ENCODE measurements at regions not wholly inside any gene's neighbourhood (a gene's known extent, or its start where the extent isn't known, plus 50 kb on each side); places are given as distances from the start of the nearest gene placed in this dataset.

DNA sequence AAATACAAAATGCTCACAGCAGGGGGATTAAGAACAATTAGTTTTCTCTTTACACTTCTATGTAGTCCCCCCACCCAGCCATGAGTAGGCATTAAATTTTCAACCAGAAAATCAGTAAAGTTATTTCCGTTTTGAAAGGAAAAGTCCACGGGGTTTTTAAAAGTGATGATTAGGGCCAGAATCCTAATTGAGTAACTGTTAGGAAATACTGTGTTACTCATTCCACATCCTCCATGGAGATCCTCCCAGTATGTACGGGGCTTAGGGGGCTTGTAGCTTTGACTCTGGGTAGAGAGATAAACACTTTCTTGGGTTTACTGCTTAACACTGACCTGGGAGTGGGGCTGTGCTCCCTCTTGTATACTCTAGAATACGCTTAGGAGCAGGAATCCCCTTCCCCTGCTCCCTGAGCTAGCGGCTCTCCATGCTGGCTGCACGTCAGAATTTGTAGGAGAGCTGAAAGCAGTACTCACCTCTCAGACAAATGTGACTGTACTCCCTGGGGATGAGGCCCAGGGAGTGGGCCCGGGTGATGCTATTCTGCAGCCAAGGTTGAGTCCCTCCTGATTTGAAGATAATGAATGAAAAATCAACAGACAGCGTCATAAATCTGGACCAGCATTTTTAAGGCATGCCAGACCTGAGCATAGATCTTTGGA lies 100.5 kb downstream of the SLC4A3 start:
- TF ChIP-seq POLR2A (IDR thresholded peaks at IDR 0.05): no peak
- TF ChIP-seq, protein P1, sequence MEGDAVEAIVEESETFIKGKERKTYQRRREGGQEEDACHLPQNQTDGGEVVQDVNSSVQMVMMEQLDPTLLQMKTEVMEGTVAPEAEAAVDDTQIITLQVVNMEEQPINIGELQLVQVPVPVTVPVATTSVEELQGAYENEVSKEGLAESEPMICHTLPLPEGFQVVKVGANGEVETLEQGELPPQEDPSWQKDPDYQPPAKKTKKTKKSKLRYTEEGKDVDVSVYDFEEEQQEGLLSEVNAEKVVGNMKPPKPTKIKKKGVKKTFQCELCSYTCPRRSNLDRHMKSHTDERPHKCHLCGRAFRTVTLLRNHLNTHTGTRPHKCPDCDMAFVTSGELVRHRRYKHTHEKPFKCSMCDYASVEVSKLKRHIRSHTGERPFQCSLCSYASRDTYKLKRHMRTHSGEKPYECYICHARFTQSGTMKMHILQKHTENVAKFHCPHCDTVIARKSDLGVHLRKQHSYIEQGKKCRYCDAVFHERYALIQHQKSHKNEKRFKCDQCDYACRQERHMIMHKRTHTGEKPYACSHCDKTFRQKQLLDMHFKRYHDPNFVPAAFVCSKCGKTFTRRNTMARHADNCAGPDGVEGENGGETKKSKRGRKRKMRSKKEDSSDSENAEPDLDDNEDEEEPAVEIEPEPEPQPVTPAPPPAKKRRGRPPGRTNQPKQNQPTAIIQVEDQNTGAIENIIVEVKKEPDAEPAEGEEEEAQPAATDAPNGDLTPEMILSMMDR (IDR thresholded peaks at IDR 0.05): no peak
- TF ChIP-seq POLR2AphosphoS5 (IDR thresholded peaks at IDR 0.05): no peak
- no peak for TF ChIP-seq EP300 (IDR thresholded peaks at IDR 0.05; ENCODE audit: low read depth)
- Histone ChIP-seq H3K27ac (no peak overlapping the region), H3K27me3 (peaks cover 4% of the 10 kb centered on the region), H3K4me1 (peaks cover 0 to 5% (median 0%) of the 10 kb centered on the region in 4 donors), H3K9me3 (no peaks in the 10 kb centered on the region), H3K36me3 (no peaks in the 10 kb centered on the region), H3K4me3 (no peak overlapping the region)
- 75 to 78% methylated on average over 3 to 8 of the region's 8 CpGs for WGBS, 2 donors (ENCODE audit: low coverage in 1 of 2)
- in situ Hi-C loops (cut with MboI; ENCODE audit: low pct_ligation_motif_present in 1 of 4, low pct_unique_long_range_greater_than_20kb in 1 of 4, low sequenced_read_pairs in 3 of 4): loop anchor here in 1 of 4 donors (25.0 kb wide), 1 partner anchor 1859 kb away; no protein-coding TSS in a partner anchor
- no peak for DNase-seq
- intact Hi-C loops (cut with DNase I; ENCODE audit: low total_unique reads): no loop called here

DNA sequence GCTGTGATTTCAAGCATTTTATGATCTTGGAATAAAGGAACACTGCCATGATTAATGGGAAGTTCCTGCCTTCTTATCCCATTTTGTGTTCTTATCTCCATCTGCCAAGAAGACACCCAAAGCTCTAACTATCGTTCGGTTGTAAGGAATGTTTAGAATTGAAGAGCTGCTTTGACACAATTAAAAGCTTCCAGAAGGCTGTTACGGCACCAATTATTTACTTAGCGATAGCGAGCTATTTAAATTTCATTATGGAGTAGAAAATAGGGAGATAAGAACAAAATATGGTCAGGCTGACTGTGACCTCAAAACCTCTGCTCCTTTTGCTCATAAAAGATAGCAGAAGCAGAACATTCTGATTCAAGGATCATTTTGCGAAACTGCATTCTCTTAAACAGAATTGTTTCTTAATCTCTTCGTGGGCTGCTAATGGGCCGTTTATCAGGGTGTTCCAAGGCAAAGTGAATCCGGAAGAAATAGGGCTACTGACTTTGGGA lies 101.6 kb downstream of the SLC4A3 start:
- intact Hi-C loops (cut with DNase I; ENCODE audit: low total_unique reads) (no loop called here), in situ Hi-C loops (cut with MboI; ENCODE audit: low pct_ligation_motif_present in 1 of 4, low pct_unique_long_range_greater_than_20kb in 1 of 4, low sequenced_read_pairs in 3 of 4) (loop anchor here in 1 of 4 donors (25.0 kb wide), 1 partner anchor 1858 kb away; no protein-coding TSS in a partner anchor)
- Histone ChIP-seq H3K9me3 (no peaks in the 10 kb centered on the region), H3K36me3 (no peaks in the 10 kb centered on the region), H3K27me3 (peaks cover 4% of the 10 kb centered on the region), H3K27ac (no peak overlapping the region), H3K4me1 (peaks cover 0 to 5% (median 0%) of the 10 kb centered on the region in 4 donors), H3K4me3 (no peak overlapping the region)
- TF ChIP-seq POLR2AphosphoS5 (IDR thresholded peaks at IDR 0.05): no peak
- TF ChIP-seq EP300 (IDR thresholded peaks at IDR 0.05; ENCODE audit: low read depth): no peak
- TF ChIP-seq, protein P1 (IDR thresholded peaks at IDR 0.05): no peak
- no peak for TF ChIP-seq POLR2A (IDR thresholded peaks at IDR 0.05)
- WGBS, 2 donors (ENCODE audit: low coverage in 1 of 2): 41 to 52% methylated on average over 9 of the region's 9 CpGs
- no peak for DNase-seq

DNA sequence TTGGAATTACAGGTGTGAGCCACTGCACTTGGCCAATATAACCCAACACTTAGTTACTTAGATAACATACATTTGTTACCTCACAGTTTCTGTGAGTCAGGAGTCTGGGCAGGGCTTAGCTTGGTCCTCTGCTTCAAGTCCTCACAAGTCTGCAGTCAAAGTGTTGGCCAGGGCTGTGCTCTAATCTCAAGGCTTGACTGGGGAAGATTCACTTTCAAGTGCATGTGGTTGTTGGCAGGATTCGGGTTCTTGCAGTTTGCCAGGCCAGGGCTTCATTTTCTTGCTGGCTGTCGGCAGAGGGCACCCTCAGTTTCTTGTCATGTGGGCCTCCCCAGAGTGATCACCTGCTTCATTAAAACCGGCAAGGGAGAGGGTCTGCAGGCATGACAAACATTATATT lies 103.7 kb downstream of the SLC4A3 start:
- H3K36me3 ChIP-seq: no peaks in the 10 kb centered on the region
- peaks cover 0 to 5% (median 0%) of the 10 kb centered on the region in 4 donors for H3K4me1 ChIP-seq
- intact Hi-C loops (cut with DNase I; ENCODE audit: low total_unique reads): no loop called here
- no peak overlapping the region for H3K4me3 ChIP-seq
- DNase-seq: no peak
- WGBS, 2 donors (ENCODE audit: low coverage in 1 of 2): 83 to 100% methylated on average over 2 to 3 of the region's 3 CpGs
- in situ Hi-C loops (cut with MboI; ENCODE audit: low pct_ligation_motif_present in 1 of 4, low pct_unique_long_range_greater_than_20kb in 1 of 4, low sequenced_read_pairs in 3 of 4): loop anchor here in 1 of 4 donors (25.0 kb wide), 1 partner anchor 1856 kb away; no protein-coding TSS in a partner anchor
- no peak overlapping the region for H3K27ac ChIP-seq
- peaks cover 4% of the 10 kb centered on the region for H3K27me3 ChIP-seq
- TF ChIP-seq EP300 (IDR thresholded peaks at IDR 0.05; ENCODE audit: low read depth): no peak
- no peak for TF ChIP-seq POLR2A (IDR thresholded peaks at IDR 0.05)
- H3K9me3 ChIP-seq: no peaks in the 10 kb centered on the region

DNA sequence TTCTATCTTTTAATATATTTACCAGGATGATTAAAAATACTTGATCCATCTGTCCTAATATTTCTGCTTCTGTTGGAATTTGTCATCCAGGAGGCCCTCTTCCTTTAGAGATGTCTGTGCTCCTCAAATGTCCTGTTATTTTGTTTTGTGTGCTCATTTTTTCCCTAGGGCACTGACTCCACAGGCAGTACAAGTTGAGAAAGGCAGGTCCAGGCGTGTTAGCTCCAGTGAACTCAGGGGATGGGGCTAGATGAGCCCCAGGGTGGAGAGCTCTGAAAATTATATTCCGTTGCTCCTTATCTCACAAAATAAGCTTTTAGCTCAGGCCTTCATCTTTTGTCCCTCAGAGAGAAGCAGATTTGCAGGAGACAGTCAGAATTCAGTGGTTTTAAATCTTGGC lies 105.7 kb downstream of the SLC4A3 start:
- Histone ChIP-seq H3K27ac (no peak overlapping the region), H3K36me3 (no peaks in the 10 kb centered on the region), H3K4me3 (no peak overlapping the region), H3K9me3 (no peaks in the 10 kb centered on the region), H3K4me1 (peaks cover 0 to 5% (median 0%) of the 10 kb centered on the region in 4 donors), H3K27me3 (peaks cover 4% of the 10 kb centered on the region)
- in situ Hi-C loops (cut with MboI; ENCODE audit: low pct_ligation_motif_present in 1 of 4, low pct_unique_long_range_greater_than_20kb in 1 of 4, low sequenced_read_pairs in 3 of 4) (loop anchor here in 1 of 4 donors (25.0 kb wide), 1 partner anchor 1854 kb away; no protein-coding TSS in a partner anchor), intact Hi-C loops (cut with DNase I; ENCODE audit: low total_unique reads) (no loop called here)
- DNase-seq: no peak
- 55 to 80% methylated on average over 2 of the region's 2 CpGs for WGBS, 2 donors (ENCODE audit: low coverage in 1 of 2)
- TF ChIP-seq, protein P1 (IDR thresholded peaks at IDR 0.05): no peak
- TF ChIP-seq EP300 (IDR thresholded peaks at IDR 0.05; ENCODE audit: low read depth) (no peak), POLR2AphosphoS5 (IDR thresholded peaks at IDR 0.05) (no peak), POLR2A (IDR thresholded peaks at IDR 0.05) (no peak)

Data from transverse colon (tissue), 4 donors.